ENCODE measurements at regions not wholly inside any gene's neighbourhood (a gene's known extent, or its start where the extent isn't known, plus 50 kb on each side); places are given as distances from the start of the nearest gene placed in this dataset.

GRCh38 chr2:129274038-129274415 is 705.4 kb upstream of the RAB6C start:
- no peak overlapping the region for H3K4me2 ChIP-seq (ENCODE audit: low read length)
- TF ChIP-seq EZH2phosphoT487 (IDR thresholded peaks at IDR 0.05; ENCODE audit: low read depth) = no peak
- TF ChIP-seq CTCF (IDR thresholded peaks at IDR 0.05; ENCODE audit: low read depth, low read length) = no peak
- H2AFZ ChIP-seq (ENCODE audit: low read depth, low read length) = no peak overlapping the region
- H3K9me3 ChIP-seq (ENCODE audit: insufficient read depth, low read length) = no peaks in the 10 kb centered on the region
- H3K4me3 ChIP-seq (ENCODE audit: low read length) = no peak overlapping the region
- no peaks in the 10 kb centered on the region for H3K79me2 ChIP-seq (ENCODE audit: low read length)
- H3K27ac ChIP-seq (ENCODE audit: low read length) = no peak overlapping the region
- H3K9ac ChIP-seq (ENCODE audit: low read length) = no peak overlapping the region
- H3K4me1 ChIP-seq (ENCODE audit: low read length) = no peaks in the 10 kb centered on the region
- no peaks in the 10 kb centered on the region for H3K27me3 ChIP-seq (ENCODE audit: low read depth, low read length)
- H3K36me3 ChIP-seq (replicated peaks; ENCODE audit: low read depth, low read length) = no peaks in the 10 kb centered on the region
- no peaks in the 10 kb centered on the region for H4K20me1 ChIP-seq (ENCODE audit: insufficient read depth, low read length)

GRCh38 chr2:129274918-129275317 is 704.5 kb upstream of the RAB6C start:
- TF ChIP-seq EZH2phosphoT487 (IDR thresholded peaks at IDR 0.05; ENCODE audit: low read depth) (no peak), CTCF (IDR thresholded peaks at IDR 0.05; ENCODE audit: low read depth, low read length) (no peak)
- H2AFZ ChIP-seq (ENCODE audit: low read depth, low read length) = no peak overlapping the region
- no peaks in the 10 kb centered on the region for H3K79me2 ChIP-seq (ENCODE audit: low read length)
- H3K4me2 ChIP-seq (ENCODE audit: low read length) = no peak overlapping the region
- no peaks in the 10 kb centered on the region for H3K36me3 ChIP-seq (replicated peaks; ENCODE audit: low read depth, low read length)
- H3K9ac ChIP-seq (ENCODE audit: low read length) = no peak overlapping the region
- H4K20me1 ChIP-seq (ENCODE audit: insufficient read depth, low read length) = no peaks in the 10 kb centered on the region
- no peaks in the 10 kb centered on the region for H3K27me3 ChIP-seq (ENCODE audit: low read depth, low read length)
- no peak overlapping the region for H3K4me3 ChIP-seq (ENCODE audit: low read length)
- H3K9me3 ChIP-seq (ENCODE audit: insufficient read depth, low read length) = no peaks in the 10 kb centered on the region
- H3K27ac ChIP-seq (ENCODE audit: low read length) = no peak overlapping the region
- H3K4me1 ChIP-seq (ENCODE audit: low read length) = no peaks in the 10 kb centered on the region

GRCh38 chr2:129275706-129276105 is 703.8 kb upstream of the RAB6C start:
- no peak overlapping the region for H3K4me3 ChIP-seq (ENCODE audit: low read length)
- no peaks in the 10 kb centered on the region for H3K9me3 ChIP-seq (ENCODE audit: insufficient read depth, low read length)
- H3K79me2 ChIP-seq (ENCODE audit: low read length) = no peaks in the 10 kb centered on the region
- H3K36me3 ChIP-seq (replicated peaks; ENCODE audit: low read depth, low read length) = no peaks in the 10 kb centered on the region
- no peaks in the 10 kb centered on the region for H4K20me1 ChIP-seq (ENCODE audit: insufficient read depth, low read length)
- no peak for TF ChIP-seq EZH2phosphoT487 (IDR thresholded peaks at IDR 0.05; ENCODE audit: low read depth)
- TF ChIP-seq CTCF (IDR thresholded peaks at IDR 0.05; ENCODE audit: low read depth, low read length) = no peak
- H3K4me2 ChIP-seq (ENCODE audit: low read length) = no peak overlapping the region
- H3K9ac ChIP-seq (ENCODE audit: low read length) = no peak overlapping the region
- no peaks in the 10 kb centered on the region for H3K4me1 ChIP-seq (ENCODE audit: low read length)
- no peak overlapping the region for H3K27ac ChIP-seq (ENCODE audit: low read length)
- H2AFZ ChIP-seq (ENCODE audit: low read depth, low read length) = no peak overlapping the region
- H3K27me3 ChIP-seq (ENCODE audit: low read depth, low read length) = no peaks in the 10 kb centered on the region

GRCh38 chr2:129276978-129277584 is 702.4 kb upstream of the RAB6C start:
- no peak overlapping the region for H3K27ac ChIP-seq (ENCODE audit: low read length)
- TF ChIP-seq EZH2phosphoT487 (IDR thresholded peaks at IDR 0.05; ENCODE audit: low read depth) (no peak), CTCF (IDR thresholded peaks at IDR 0.05; ENCODE audit: low read depth, low read length) (no peak)

More at GRCh38 chr2:129276978-129277584, 702.4 kb upstream of the RAB6C start:
- H3K36me3 ChIP-seq (replicated peaks; ENCODE audit: low read depth, low read length) = no peaks in the 10 kb centered on the region
- H2AFZ ChIP-seq (ENCODE audit: low read depth, low read length) = no peak overlapping the region
- no peaks in the 10 kb centered on the region for H3K9me3 ChIP-seq (ENCODE audit: insufficient read depth, low read length)
- no peak overlapping the region for H3K4me2 ChIP-seq (ENCODE audit: low read length)
- no peaks in the 10 kb centered on the region for H3K27me3 ChIP-seq (ENCODE audit: low read depth, low read length)
- H3K4me3 ChIP-seq (ENCODE audit: low read length) = no peak overlapping the region
- H3K79me2 ChIP-seq (ENCODE audit: low read length) = no peaks in the 10 kb centered on the region
- no peak overlapping the region for H3K9ac ChIP-seq (ENCODE audit: low read length)
- H3K4me1 ChIP-seq (ENCODE audit: low read length) = no peaks in the 10 kb centered on the region
- no peaks in the 10 kb centered on the region for H4K20me1 ChIP-seq (ENCODE audit: insufficient read depth, low read length)
